CD4-positive, alpha-beta T cell treated with Interleukin-2 at 100 ng/mL for 4 hours (primary cell): ENCODE measurements at regions not wholly inside any gene's neighbourhood (a gene's known extent, or its start where the extent isn't known, plus 50 kb on each side); places are given as distances from the start of the nearest gene placed in this dataset.

Experiments used
- DNase-seq: peaks from one replicate; pipeline ENCODE4 v3.0.0-alpha.2; 2020; ENCODE audit warnings: low spot score

GRCh38 chr10:21207852-21208646, 310.9 kb upstream of the NEBL start:
- no peak for DNase-seq

GRCh38 chr10:21205328-21205727, 308.2 kb upstream of the NEBL start:
- DNase-seq = no peak

- no peak for DNase-seq
Measured at GRCh38 chr10:21203473-21204107, 306.5 kb upstream of the NEBL start.

- no peak for DNase-seq
Measured at GRCh38 chr10:21202776-21203462, 305.8 kb upstream of the NEBL start.

- DNase-seq = no peak
Measured at GRCh38 chr10:21199501-21199900, 302.4 kb upstream of the NEBL start.

- DNase-seq = no peak
Measured at GRCh38 chr10:21197838-21198237, 300.7 kb upstream of the NEBL start.

- DNase-seq = no peak
Measured at GRCh38 chr10:21196822-21197395, 299.8 kb upstream of the NEBL start.

- DNase-seq = no peak
Measured at GRCh38 chr10:21195252-21195651, 298.1 kb upstream of the NEBL start.

- no peak for DNase-seq
Measured at GRCh38 chr10:21194510-21194993, 297.4 kb upstream of the NEBL start.

GRCh38 chr10:21193196-21193595, 296.1 kb upstream of the NEBL start:
- no peak for DNase-seq

GRCh38 chr10:21191512-21191911, 294.4 kb upstream of the NEBL start:
- no peak for DNase-seq

- no peak for DNase-seq
Measured at GRCh38 chr10:21184984-21185383, 287.9 kb upstream of the NEBL start.

- no peak for DNase-seq
Measured at GRCh38 chr10:21184216-21184615, 287.1 kb upstream of the NEBL start.

- DNase-seq = no peak
Measured at GRCh38 chr10:21183025-21183424, 285.9 kb upstream of the NEBL start.

GRCh38 chr10:21181451-21181850, 284.3 kb upstream of the NEBL start:
- DNase-seq = no peak

GRCh38 chr10:21180604-21181003, 283.5 kb upstream of the NEBL start:
- DNase-seq = no peak

- DNase-seq = no peak
Measured at GRCh38 chr10:21176934-21177480, 279.9 kb upstream of the NEBL start.

- DNase-seq = no peak
Measured at GRCh38 chr10:21175797-21176196, 278.7 kb upstream of the NEBL start.

- no peak for DNase-seq
Measured at GRCh38 chr10:21174715-21175495, 277.8 kb upstream of the NEBL start.

GRCh38 chr10:21173802-21174714, 276.9 kb upstream of the NEBL start:
- DNase-seq = no peak
